ENCODE measurements at regions not wholly inside any gene's neighbourhood (a gene's known extent, or its start where the extent isn't known, plus 50 kb on each side); places are given as distances from the start of the nearest gene placed in this dataset.

DNA sequence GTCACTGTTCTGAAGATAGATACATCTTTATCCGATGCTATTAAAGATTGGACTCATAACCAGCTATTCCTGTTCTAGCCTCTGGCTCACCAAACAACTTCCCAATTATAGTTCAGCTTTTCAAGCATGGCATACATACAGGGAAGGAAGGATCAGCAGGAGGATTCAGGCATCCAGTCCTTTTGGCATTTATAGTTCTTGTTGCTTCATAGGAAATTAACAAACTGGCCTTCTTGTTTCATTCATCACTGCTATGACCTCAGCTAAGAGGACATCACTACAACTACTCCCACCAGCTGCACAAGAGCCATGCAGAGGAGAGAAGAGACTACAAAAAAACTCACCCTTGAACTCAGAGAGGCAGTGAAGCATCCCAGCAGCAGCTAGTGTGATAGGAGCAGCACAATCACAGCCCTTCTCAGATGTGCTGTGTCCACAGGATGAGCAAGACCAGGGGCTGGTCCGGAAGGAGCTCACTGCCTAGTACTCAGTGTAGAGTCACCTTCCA is 100.5 kb downstream of the SPTSSA start:
- no peak for TF ChIP-seq ESRRA (IDR thresholded peaks at IDR 0.05; ENCODE audit: borderline replicate concordance, low read length)
- TF ChIP-seq, protein P1, sequence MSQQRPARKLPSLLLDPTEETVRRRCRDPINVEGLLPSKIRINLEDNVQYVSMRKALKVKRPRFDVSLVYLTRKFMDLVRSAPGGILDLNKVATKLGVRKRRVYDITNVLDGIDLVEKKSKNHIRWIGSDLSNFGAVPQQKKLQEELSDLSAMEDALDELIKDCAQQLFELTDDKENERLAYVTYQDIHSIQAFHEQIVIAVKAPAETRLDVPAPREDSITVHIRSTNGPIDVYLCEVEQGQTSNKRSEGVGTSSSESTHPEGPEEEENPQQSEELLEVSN (IDR thresholded peaks at IDR 0.05; ENCODE audit: borderline replicate concordance, low read depth): no peak
- TF ChIP-seq, protein P2, sequence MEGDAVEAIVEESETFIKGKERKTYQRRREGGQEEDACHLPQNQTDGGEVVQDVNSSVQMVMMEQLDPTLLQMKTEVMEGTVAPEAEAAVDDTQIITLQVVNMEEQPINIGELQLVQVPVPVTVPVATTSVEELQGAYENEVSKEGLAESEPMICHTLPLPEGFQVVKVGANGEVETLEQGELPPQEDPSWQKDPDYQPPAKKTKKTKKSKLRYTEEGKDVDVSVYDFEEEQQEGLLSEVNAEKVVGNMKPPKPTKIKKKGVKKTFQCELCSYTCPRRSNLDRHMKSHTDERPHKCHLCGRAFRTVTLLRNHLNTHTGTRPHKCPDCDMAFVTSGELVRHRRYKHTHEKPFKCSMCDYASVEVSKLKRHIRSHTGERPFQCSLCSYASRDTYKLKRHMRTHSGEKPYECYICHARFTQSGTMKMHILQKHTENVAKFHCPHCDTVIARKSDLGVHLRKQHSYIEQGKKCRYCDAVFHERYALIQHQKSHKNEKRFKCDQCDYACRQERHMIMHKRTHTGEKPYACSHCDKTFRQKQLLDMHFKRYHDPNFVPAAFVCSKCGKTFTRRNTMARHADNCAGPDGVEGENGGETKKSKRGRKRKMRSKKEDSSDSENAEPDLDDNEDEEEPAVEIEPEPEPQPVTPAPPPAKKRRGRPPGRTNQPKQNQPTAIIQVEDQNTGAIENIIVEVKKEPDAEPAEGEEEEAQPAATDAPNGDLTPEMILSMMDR (IDR thresholded peaks at IDR 0.05): no peak
- TF ChIP-seq HDAC2 (IDR thresholded peaks at IDR 0.05): no peak
- no peak for TF ChIP-seq POLR2A (IDR thresholded peaks at IDR 0.05; ENCODE audit: low read length)
- no peak for TF ChIP-seq RAD21 (conservative IDR thresholded peaks at IDR 0.05 in 1 of 2, IDR thresholded peaks at IDR 0.05 in 1 of 2)
- no peak for TF ChIP-seq USF2 (IDR thresholded peaks at IDR 0.05)
- TF ChIP-seq MAX (IDR thresholded peaks at IDR 0.05): no peak
- TF ChIP-seq MYC (IDR thresholded peaks at IDR 0.05; ENCODE audit: borderline replicate concordance, low read length): no peak
- no peak for TF ChIP-seq HOXB5 (CRISPR knock-in tag; IDR thresholded peaks at IDR 0.05)
- TF ChIP-seq BHLHE40 (IDR thresholded peaks at IDR 0.05; ENCODE audit: low read depth, low read length): no peak
- TF ChIP-seq CEBPB (IDR thresholded peaks at IDR 0.05): no peak
- TF ChIP-seq RCOR1 (IDR thresholded peaks at IDR 0.05; ENCODE audit: low read depth, low read length): no peak
- no peak for TF ChIP-seq RFX5 (IDR thresholded peaks at IDR 0.05)
